ENCODE measurements at regions not wholly inside any gene's neighbourhood (a gene's known extent, or its start where the extent isn't known, plus 50 kb on each side); places are given as distances from the start of the nearest gene placed in this dataset.

DNA sequence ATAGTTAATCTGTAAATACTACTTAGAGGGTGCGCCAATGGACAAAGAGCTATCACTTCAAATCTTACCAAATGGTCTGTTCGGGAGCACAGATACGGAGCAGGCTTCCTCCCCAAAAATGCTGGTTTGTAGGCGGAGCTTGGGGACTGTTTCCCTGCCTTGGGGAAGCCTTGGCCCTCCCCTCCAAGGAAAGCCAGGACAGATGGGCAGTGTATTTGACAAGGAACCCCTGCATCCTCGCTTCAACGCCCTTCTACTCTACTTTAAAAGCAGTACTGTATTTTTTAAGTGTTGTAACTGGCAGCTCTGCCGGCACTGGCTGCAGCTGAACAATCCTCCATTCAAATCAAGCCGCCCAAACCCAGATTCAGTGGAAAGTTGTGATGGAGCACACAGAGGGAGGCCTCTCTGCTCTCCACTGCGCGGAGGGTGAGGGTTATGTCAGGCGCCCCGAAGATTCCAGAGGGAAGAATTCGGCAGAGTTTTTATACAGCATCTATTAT lies 83.1 kb upstream of the FNDC3B start:
- DNase-seq: no peak

GRCh38 chr3:171956705-171957104 lies 82.7 kb upstream of the FNDC3B start:
- no peak for DNase-seq

DNA sequence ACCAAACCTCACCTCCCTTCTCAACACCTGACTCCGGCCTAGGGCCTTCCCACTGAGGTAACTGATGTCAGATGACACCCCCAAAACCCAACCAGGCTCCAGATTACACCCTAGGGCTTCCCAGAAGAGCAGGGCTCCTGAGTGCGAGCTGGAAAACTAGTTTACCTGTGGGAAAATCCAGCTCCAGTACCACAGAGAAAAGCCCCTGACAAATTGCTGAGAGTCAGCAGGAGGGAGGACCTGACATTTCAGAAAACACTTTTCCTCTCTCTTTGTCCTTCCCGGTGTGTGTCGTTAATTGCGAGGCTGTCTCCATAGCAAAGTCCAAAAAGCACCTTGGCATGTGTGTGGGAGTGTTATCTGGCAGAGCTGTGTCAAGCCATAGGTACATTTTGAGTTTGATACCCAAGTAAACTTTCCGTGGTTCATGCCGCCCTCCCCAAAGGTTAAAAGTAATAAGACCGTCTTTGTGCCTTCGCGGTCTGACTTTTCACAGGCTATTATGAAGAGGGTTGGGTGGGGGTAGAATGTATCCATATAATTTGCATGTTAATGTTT lies 79.8 kb upstream of the FNDC3B start:
- DNase-seq: no peak

GRCh38 chr3:171960159-171960558 lies 79.2 kb upstream of the FNDC3B start:
- no peak for DNase-seq

DNA sequence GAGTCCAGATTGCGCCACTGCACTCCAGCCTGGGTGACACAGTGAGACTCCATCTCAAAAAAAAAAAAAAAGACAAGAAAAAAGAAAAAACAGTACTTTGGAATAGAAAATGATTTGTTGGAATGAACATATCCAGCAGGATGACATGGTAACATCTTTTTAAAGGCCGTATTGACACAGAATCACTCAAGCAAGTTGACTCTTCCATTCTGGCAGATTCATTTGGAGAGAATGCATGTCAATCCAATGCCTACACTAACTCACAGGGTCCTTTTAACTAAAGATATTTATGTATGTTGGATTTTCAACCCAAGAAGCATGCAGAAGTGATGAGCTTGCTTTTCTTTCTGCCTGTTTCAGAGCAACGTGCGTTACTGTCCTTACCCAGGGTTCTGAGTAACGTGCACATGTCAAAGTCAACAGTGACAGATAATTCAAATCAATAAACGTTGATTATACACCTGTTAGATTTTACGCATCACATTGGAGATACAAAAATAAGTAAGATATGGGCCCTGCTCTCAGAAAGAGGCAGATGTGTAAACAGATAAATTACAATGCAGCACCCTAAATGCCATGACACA lies 77.1 kb upstream of the FNDC3B start:
- DNase-seq: peak in 1 of 2 experiments; percentile 2

DNA sequence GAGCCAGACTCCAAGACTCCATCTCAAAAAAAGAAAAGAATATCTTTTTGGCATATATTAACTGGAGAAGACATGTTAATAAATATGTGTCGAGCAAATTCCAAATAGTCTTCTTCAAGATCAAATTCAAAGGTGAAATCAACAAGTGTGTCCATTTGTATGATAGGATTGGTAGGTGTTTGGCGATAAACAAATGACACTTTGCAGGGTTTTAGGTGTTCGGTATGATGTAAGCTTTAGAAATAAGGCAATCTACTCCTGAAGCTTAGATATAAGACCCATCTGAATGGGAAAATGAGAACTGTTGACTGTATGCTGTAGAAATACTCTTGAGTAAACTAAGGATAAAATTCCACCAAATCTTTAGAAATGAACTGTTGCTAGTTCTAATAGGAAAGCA lies 75.8 kb upstream of the FNDC3B start:
- DNase-seq: no peak

DNA sequence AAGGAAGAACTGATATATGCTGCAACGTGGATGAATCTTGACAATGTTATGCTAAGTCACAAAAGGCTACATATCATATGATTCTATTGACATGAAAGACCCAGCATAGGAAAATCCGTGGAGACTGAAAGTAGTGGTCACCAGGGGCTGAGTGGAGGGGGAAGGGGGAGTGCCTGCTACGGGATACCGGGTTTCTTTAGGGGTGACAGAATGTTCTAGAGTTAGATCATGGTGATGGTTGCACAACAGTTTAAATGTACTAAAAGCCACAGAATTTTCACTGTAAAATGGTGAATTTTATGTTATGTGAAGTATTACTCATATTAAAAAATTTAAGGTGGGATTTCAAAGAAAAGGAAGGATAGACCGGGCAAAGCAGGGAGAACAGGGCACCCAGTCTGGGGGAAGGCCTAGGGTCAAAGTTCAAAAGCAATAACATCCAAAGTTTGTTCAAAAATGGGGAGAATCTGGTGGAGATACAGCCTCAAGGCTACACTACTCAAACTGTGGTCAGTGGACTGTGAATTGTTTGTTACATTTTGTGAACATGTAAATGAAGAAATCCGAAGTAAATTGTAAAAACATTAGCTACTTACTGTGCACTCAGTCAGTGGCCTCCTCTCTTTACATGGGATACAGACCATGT lies 74.2 kb upstream of the FNDC3B start:
- DNase-seq: no peak

- DNase-seq: no peak
Observed at GRCh38 chr3:171966533-171967136, 72.7 kb upstream of the FNDC3B start.

- DNase-seq: peak in 1 of 2 experiments; percentile 3
Observed at GRCh38 chr3:171967137-171967783, 72.1 kb upstream of the FNDC3B start.

- DNase-seq: no peak
Observed at GRCh38 chr3:171967932-171968678, 71.3 kb upstream of the FNDC3B start.

DNA sequence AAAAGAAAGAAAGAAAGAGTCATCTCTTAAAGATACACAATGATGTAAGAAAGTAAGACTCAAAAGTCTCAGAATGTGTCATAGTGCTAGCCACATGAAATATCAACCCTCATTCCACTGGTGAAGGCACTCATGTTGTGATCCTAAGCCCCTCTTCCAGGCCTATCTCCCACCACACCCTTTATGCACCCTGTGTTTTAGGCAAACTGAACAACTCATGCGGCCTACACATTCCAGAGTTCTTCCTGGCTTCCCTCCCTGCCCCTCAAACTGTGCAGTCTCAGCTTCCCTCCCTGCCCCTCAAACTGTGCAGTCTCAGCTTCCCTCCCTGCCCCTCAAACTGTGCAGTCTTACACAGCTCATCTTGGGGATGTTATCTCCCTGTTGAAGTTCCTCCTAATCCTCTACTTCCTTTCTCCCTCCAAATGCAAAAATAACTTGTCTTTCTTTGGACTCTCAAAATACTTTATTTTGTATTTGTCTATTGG lies 69.0 kb upstream of the FNDC3B start:
- DNase-seq: no peak

GRCh38 chr3:171971919-171972514 lies 67.4 kb upstream of the FNDC3B start:
- DNase-seq: no peak

GRCh38 chr3:171972871-171973348 lies 66.5 kb upstream of the FNDC3B start:
- DNase-seq: no peak

DNA sequence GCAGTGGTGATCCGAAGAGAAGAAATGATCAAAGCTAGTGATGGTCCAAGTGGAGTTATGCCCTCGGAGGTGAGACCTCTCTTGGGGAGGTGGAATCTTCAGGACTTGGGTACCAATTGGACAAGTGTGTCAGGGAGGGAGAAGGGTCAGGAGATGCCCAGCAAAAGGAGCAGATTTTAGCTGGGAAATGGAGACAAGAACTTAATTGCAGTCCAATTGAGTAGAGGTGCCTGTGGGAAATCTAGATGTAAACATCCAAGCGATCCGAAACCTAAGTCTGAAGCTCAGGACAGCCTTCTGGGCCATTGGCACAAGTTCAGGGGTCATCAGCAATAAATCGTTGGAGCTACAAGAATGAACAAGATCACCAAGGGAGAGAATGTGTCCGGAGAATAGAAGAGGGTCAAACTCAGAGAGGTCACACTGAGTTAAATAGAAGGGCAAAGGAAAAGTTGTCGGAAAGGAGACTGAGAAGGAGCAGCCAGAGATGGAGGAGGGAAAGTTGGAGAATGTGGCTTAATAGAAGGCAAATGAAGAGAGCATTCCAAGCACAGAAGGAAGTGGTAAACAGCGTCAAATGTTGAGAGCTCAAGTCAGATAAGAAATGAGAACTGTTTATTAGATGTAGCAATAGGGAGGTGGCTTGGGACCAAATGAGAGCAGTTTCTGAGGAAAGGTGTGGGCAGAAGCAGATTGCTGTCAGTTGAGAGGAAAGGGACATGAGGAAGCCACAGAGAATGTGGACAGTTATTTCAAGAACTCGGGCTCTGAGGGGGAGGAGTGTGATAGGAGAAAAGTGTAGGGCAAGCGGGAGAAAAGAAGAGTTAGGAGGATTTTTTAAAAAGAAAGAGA lies 64.2 kb upstream of the FNDC3B start:
- DNase-seq: no peak

DNA sequence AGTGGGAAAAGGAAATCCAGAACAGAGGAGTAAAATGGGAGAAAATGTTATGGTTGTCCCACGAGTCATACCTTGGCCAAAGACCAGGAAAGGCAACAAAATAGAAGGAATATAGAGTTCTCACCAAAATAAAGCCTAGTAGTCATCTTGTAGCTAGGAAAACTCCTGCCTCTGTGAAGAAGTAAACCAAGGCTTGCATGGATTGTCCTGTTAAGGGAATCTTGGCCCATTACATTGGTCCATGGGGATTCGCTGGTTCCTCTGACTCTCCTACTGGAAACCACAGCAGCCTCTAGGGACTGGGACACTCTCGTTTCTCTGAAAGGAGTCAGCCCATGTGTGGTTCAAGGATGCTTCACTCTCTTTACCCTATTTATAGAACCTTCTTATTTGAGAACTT lies 62.9 kb upstream of the FNDC3B start:
- no peak for DNase-seq

- DNase-seq: no peak
Observed at GRCh38 chr3:171977441-171977840, 61.9 kb upstream of the FNDC3B start.

GRCh38 chr3:171977860-171978259 lies 61.5 kb upstream of the FNDC3B start:
- DNase-seq: no peak

DNA sequence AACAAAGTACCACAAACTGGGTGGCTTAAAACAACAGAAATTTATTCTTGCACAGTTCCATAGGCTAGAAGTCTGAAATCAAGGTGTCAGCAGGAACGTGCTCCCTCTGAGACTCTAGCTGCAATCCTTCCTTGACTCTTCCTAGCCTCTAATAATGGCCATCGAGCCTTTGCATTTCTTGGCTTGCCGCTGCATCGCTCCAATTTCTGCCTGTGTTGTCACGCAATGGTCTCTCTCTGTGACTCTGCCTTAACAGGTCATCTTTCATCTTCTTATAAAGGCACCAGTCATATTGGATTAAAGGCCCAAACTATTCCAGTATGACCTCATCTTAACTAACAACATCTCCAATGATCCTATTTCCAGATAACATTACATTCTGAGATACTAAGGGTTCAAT lies 61.0 kb upstream of the FNDC3B start:
- DNase-seq: no peak

DNA sequence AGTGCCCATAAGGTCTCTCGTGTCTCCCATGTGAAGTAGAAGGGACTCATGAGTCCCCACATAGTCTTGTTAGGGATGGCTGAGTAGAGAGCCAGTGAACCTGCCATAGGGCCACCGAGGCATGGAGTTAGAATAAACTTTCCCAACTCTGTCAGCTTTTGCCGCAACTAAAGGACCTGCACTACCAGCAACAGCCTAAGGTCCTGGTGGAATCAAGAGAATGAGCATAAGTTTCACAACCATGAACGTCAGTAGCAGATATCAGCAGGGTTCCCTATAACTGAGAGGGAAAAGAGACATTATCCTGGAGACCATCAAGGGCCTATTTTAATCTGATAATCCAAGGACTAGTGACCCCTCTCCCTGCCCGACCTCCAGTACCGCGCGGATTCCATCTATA lies 60.3 kb upstream of the FNDC3B start:
- no peak for DNase-seq

GRCh38 chr3:171980578-171981270 lies 58.7 kb upstream of the FNDC3B start:
- no peak for DNase-seq

DNA sequence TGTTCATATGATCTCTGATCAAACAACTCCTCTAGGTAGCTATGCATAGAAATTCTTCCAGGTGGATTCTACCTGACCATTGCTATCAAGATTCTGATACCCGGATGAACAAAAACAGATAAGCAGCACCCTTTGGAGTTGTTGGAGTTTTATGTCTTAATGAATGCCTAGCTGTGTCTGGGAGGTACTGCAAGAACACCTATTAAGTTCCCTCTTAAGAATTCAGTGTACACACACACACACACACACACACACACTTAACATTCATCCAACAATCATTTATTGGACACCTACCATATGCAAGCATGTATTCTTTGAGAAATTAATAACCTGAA lies 58.1 kb upstream of the FNDC3B start:
- DNase-seq: no peak

Measured in SHP77 (cell line).